ENCODE measurements at regions not wholly inside any gene's neighbourhood (a gene's known extent, or its start where the extent isn't known, plus 50 kb on each side); places are given as distances from the start of the nearest gene placed in this dataset.

- DNase-seq (no peak), ATAC-seq (no peak)
- no peaks in the 10 kb centered on the region for H3K36me3 Mint-ChIP-seq (ENCODE audit: low read depth)
- H3K4me3 Mint-ChIP-seq: no peak overlapping the region
- POLR2A ChIA-PET: no interaction called here
- intact Hi-C loops (cut with micrococcal nuclease): no loop called here
- no peaks in the 10 kb centered on the region for H3K27me3 Mint-ChIP-seq
- H3K4me1 Mint-ChIP-seq (ENCODE audit: low read depth): no peaks in the 10 kb centered on the region
- TF ChIP-seq, protein P1, sequence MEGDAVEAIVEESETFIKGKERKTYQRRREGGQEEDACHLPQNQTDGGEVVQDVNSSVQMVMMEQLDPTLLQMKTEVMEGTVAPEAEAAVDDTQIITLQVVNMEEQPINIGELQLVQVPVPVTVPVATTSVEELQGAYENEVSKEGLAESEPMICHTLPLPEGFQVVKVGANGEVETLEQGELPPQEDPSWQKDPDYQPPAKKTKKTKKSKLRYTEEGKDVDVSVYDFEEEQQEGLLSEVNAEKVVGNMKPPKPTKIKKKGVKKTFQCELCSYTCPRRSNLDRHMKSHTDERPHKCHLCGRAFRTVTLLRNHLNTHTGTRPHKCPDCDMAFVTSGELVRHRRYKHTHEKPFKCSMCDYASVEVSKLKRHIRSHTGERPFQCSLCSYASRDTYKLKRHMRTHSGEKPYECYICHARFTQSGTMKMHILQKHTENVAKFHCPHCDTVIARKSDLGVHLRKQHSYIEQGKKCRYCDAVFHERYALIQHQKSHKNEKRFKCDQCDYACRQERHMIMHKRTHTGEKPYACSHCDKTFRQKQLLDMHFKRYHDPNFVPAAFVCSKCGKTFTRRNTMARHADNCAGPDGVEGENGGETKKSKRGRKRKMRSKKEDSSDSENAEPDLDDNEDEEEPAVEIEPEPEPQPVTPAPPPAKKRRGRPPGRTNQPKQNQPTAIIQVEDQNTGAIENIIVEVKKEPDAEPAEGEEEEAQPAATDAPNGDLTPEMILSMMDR (IDR thresholded peaks at IDR 0.05): no peak
- CTCF ChIA-PET: no interaction called here
- H3K27ac Mint-ChIP-seq: no peak overlapping the region
- no peaks in the 10 kb centered on the region for H3K9me3 Mint-ChIP-seq
Observed at GRCh38 chr5:7218141-7218540, 177.8 kb upstream of the ADCY2 start.

DNA sequence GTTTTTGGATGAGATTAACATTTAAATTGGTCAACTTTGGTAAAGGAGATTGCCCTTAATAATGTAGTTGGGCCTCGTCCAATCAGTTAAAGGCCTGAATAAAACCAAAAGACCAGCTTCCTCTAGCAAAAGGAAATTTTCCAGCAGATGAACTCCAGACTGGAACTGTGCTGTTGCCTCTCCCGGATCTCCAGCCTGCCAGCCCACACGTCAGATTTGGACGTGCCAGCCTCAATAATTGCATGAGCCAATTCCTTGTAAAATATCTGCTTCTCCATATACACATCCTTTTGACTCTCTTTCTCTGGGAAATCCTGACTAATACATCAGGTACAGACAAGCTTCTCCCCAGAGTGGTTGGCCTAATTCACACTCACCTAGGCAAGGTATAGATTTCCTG is 175.8 kb upstream of the ADCY2 start:
- no peak overlapping the region for H3K27ac Mint-ChIP-seq
- DNase-seq (no peak), ATAC-seq (no peak)
- H3K27me3 Mint-ChIP-seq: no peaks in the 10 kb centered on the region
- intact Hi-C loops (cut with micrococcal nuclease): no loop called here
- H3K4me1 Mint-ChIP-seq (ENCODE audit: low read depth): no peaks in the 10 kb centered on the region
- H3K9me3 Mint-ChIP-seq: no peaks in the 10 kb centered on the region
- POLR2A ChIA-PET: no interaction called here
- H3K36me3 Mint-ChIP-seq (ENCODE audit: low read depth): no peaks in the 10 kb centered on the region
- no peak overlapping the region for H3K4me3 Mint-ChIP-seq
- TF ChIP-seq, protein P1 (IDR thresholded peaks at IDR 0.05): no peak
- CTCF ChIA-PET: no interaction called here

DNA sequence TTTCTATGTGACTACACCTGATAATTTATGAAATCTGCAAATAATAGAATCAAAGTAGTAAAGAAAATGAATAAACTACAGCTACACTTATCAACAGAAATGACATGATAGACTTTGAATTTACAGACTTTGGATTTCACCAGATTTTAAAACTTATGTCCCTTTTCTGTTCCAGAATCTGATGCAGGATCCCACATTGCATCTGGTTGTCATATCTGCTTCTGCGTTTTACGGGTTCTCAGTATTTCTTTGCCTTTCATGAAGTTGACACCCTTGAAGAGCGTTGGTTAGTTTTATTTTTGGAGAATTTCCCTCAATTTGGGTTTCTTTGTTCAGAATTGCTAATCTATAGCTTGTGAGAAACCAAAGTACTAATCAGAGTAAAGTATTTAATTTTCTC is 174.9 kb upstream of the ADCY2 start:
- ChIA-PET CTCF (no interaction called here), POLR2A (no interaction called here)
- no peaks in the 10 kb centered on the region for H3K9me3 Mint-ChIP-seq
- no peaks in the 10 kb centered on the region for H3K27me3 Mint-ChIP-seq
- intact Hi-C loops (cut with micrococcal nuclease): no loop called here
- no peaks in the 10 kb centered on the region for H3K36me3 Mint-ChIP-seq (ENCODE audit: low read depth)
- no peak overlapping the region for H3K27ac Mint-ChIP-seq
- TF ChIP-seq, protein P1 (IDR thresholded peaks at IDR 0.05): no peak
- no peak for DNase-seq
- H3K4me3 Mint-ChIP-seq: no peak overlapping the region
- H3K4me1 Mint-ChIP-seq (ENCODE audit: low read depth): no peaks in the 10 kb centered on the region
- no peak for ATAC-seq

DNA sequence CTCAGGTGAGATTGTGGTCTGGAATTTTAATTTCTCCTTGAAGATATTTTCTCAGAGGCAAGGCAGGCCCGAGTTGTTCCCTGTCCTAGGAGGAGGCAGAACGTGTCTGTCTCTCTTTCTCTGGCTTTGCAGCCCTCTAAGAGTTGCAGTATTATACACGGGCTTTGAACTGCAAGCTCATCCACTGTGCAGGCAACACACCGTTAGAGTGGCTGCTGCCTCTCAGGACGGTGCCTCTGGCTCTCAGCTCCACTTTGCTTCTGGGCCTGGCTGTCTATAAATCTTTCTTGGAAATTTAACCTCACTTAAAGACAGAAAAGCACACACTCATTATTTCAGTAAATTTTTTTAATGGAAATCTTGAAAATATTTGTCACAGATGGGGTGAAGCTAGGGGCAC is 170.1 kb upstream of the ADCY2 start:
- no peaks in the 10 kb centered on the region for H3K4me1 Mint-ChIP-seq (ENCODE audit: low read depth)
- H3K27ac Mint-ChIP-seq: no peak overlapping the region
- CTCF ChIA-PET: no interaction called here
- POLR2A ChIA-PET: no interaction called here
- TF ChIP-seq, protein P1 (IDR thresholded peaks at IDR 0.05): no peak
- no peak overlapping the region for H3K4me3 Mint-ChIP-seq
- DNase-seq (no peak), ATAC-seq (no peak)
- intact Hi-C loops (cut with micrococcal nuclease): no loop called here
- peaks cover 7% of the 10 kb centered on the region for H3K9me3 Mint-ChIP-seq
- no peaks in the 10 kb centered on the region for H3K27me3 Mint-ChIP-seq
- no peaks in the 10 kb centered on the region for H3K36me3 Mint-ChIP-seq (ENCODE audit: low read depth)

DNA sequence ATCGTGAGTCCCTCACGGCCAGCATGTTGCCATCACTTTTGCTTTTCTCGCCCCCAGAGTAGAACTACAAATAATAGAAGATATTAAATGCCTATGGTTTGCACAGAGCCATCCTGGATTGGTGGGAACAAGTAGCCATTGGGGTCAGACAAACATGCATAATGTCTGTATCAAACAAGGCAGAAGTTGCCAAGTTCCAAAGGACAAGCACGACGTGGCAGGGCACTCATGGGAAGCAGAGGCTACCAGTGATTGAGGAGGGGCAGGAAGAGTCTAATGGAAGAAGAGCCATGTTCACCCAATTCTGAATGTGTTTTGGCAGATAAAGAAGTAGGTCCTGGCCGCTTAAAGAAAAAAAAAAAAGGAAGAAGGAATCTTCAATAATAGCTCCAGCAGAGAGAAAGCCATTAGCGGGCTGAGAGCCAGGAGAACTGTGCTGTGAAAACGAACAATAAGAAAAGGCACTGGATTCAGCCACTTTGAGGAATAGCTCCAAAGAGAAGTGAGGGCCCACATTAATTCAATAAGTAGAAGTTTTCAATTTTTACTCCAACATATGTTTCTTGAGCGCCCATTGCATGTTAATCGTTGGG is 153.7 kb upstream of the ADCY2 start:
- no peak for ATAC-seq
- Mint-ChIP-seq H3K36me3 (ENCODE audit: low read depth) (no peaks in the 10 kb centered on the region), H3K4me3 (no peak overlapping the region), H3K4me1 (ENCODE audit: low read depth) (no peaks in the 10 kb centered on the region), H3K27me3 (no peaks in the 10 kb centered on the region), H3K27ac (no peak overlapping the region), H3K9me3 (no peaks in the 10 kb centered on the region)
- CTCF ChIA-PET: no interaction called here
- TF ChIP-seq, protein P1 (IDR thresholded peaks at IDR 0.05): no peak
- DNase-seq: no peak
- POLR2A ChIA-PET: no interaction called here
- intact Hi-C loops (cut with micrococcal nuclease): loop anchor here (10.0 kb wide), 1 partner anchor 503 kb away; no protein-coding TSS in a partner anchor

All from activated CD8-positive, alpha-beta T cell treated with anti-CD3 and anti-CD28 coated beads for 36 hours (primary cell).